GM11168 (cell line): ENCODE measurements at regions not wholly inside any gene's neighbourhood (a gene's known extent, or its start where the extent isn't known, plus 50 kb on each side); places are given as distances from the start of the nearest gene placed in this dataset.

Experiments
- in situ Hi-C: fragments of 300-500 bp; cut with MboI; formaldehyde crosslinking; loops from one replicate; pipeline ENCODE4 v1.12.0; 2022; ENCODE audit warnings: low sequenced_read_pairs; ENCODE audit not compliant: unreplicated experiment

DNA sequence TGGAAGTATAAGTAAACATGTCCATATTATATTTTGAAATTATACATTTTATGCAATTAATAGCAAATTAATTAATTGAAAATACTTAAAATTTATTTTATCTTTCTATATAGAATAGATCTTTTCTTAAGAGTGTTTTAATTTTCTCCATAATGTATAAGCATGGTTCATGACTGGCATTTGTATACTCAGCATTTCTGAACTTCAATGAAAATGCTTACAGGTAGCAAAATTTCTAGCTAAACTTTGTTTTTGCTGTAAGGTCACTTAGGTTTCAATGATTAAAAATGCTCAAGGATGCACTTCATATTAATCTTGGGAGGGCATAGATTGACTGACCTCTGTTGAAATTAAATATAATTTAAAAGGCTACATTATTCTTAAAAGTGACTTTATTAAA, 1108.1 kb downstream of the BRINP3 start:
- in situ Hi-C loops, result no loop called here

DNA sequence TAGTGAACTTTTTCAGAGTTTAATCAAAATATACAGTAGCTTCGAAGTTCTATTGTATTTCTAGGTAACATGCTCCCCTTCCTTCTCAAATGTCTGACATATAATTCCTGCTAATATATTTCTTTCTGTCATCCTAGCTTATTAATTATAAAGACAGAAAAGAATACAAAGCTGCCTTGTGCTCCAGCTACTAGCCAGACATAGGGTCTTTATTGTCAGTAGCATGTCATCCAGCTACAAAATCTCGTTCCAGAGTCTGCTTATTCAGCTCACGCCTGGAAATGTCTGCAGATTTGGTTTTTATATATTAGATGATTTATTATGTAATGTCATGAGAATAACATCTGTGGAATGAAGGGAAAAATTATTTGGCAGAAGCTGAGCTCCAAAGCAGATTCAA, 1102.8 kb downstream of the BRINP3 start:
- in situ Hi-C loops, result no loop called here

DNA sequence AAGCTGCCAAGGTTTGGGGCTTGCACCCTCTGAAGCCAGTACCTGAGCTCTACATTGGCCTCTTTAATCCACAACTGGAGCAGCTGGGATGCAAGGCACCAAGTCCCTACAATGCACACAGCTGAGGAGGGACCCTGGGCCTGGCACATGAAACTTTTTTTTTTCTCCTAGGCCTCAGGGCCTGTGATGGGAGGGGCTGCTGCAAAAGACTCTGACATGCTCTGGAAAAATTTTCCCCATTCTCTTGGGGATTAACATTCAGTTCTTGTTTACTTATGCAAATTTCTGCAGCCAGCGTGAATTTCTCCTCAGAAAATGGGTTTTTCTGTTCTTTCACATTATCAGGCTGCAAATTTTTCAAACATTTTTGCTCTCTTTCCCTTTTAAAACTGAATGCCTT, 1072.2 kb downstream of the BRINP3 start:
- in situ Hi-C loops, result no loop called here

DNA sequence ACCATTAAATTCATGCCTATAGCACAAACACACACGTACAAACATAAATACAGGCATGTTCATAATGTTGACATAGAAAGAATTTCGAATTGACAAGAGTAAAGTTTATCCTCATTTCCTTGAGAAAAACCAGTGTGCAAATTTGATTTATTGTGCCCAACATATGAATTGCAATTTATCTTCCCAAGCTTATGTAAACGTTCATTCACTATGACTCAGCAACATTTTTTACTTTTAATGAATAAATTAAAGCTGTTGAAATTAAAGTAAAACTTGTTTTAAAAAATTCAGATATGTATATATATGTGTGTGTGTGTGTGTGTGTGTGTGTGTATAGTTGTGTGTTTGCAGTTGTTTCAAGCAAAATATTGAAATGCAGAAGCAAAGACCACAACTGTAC, 1067.9 kb downstream of the BRINP3 start:
- in situ Hi-C loops, result no loop called here

- in situ Hi-C loops, result no loop called here
Observed at GRCh38 chr1:189424746-189425331, 1052.8 kb downstream of the BRINP3 start.

DNA sequence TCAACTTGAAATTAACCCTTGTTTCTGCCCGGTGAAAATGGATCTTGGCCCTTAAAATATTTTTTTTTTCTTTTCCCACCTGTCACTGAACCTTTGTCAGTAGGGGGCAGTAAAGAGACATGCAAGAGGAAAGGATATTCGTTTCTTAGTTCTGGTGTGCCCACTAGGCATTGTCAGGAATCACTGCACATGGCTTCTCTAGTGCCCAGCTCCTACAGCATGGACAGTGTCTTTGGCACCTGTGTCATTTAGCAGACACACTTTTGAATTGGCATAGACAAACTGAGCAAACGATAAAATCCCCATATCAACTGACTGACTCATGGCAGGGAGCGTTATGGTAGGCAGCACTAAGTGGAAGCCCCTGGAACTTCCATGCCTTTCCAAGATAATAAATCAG, 1048.1 kb downstream of the BRINP3 start:
- in situ Hi-C loops, result no loop called here

DNA sequence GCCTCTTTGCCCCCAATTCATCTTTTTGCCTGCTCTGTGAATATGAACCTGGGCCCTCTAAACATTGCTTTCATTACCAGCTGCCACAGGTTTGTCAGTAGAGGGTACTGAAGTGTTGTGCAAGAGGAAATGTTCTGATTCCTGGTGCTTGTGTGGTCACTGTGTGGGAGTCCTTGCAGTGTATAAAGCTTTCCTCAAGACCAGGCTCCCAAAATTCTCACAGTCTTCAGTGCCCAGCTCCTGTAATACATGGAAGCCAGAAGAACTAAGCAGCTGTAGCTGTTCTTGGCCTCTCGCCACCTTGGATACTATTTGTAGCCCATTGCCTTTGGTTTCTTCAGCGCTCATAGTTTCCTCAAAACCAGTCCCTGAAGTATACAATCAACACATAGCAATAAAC, 1046.2 kb downstream of the BRINP3 start:
- in situ Hi-C loops, result no loop called here

- in situ Hi-C loops, result no loop called here
Observed at GRCh38 chr1:189432753-189433152, 1044.9 kb downstream of the BRINP3 start.

DNA sequence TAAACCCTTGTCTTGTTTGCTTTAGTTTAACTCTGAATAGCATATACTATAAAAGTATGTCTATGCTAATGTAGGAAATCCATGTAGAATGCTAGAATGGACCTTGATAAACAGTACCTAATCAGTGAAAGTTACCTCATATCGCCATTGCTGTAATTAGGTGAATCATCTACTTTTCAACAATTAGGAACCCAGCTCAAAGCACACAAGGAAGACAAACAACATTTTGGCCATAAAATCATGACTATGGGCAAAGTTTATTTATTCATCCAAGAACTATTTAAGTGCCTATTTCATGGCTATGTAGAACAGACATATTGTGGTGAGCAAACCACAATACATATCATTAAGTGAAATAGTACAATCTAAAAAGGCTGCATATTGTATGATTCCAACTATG, 1043.2 kb downstream of the BRINP3 start:
- in situ Hi-C loops, result no loop called here

DNA sequence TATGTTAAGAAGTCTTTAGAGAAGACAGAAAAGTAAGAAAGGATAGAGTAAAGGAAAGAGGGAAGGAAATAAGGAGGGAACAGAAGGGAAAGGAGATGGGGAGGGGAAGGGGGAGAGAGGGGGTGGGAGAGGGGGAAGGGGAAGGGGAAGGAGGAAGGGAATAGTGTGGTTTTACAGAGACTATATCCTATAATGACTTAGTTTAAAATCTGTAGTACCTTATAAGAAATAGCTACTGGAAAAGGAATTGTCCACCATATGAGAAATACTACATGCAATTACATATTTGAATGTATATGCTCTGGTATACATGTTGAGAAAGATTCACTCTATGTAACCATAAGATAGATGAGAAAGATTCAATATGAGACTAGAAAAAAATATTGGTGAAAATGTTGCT, 1042.3 kb downstream of the BRINP3 start:
- in situ Hi-C loops, result no loop called here

- in situ Hi-C loops, result no loop called here
Observed at GRCh38 chr1:189438808-189439207, 1038.9 kb downstream of the BRINP3 start.

DNA sequence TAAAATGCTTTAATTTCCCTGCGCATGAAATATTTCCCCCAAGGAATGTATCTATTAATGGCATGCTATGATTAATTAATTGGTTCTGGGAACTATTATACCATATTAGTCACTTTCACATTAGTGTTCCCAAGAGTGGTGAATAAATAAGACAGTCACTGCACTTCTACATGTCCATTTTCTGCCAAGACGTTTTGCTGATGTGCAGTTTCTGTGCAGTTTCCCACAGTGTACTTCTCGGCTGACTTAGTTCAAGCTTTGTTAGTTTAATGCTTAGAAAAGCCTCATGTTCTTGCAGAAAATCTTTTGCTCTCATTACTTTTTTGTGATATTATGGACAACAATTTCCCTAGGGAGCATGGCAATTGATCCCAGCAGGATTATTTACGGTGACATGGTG, 1014.5 kb downstream of the BRINP3 start:
- in situ Hi-C loops, result no loop called here

GRCh38 chr1:189496768-189497167, 980.9 kb downstream of the BRINP3 start:
- in situ Hi-C loops, result no loop called here

DNA sequence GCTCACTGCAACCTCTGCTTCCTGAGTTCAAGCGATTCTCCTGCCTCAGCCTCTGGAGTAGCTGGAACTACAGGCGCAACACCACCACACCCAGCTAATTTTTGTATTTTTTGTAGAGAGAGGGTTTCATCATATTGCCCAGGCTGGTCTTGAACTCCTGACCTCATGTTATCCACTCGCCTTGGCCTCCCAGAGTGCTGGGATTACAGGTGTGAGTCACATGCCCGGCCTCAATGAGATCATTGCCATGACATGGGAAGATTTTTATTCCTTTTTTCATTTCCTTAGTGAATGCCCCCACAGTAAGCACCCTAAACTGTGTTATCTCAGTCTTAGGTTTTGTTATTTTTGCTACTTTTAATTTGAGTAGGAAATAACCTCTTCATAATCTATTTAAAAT, 977.9 kb downstream of the BRINP3 start:
- in situ Hi-C loops, result no loop called here

- in situ Hi-C loops, result no loop called here
Observed at GRCh38 chr1:189500778-189501177, 976.9 kb downstream of the BRINP3 start.

- in situ Hi-C loops, result no loop called here
Observed at GRCh38 chr1:189510827-189511226, 966.8 kb downstream of the BRINP3 start.

DNA sequence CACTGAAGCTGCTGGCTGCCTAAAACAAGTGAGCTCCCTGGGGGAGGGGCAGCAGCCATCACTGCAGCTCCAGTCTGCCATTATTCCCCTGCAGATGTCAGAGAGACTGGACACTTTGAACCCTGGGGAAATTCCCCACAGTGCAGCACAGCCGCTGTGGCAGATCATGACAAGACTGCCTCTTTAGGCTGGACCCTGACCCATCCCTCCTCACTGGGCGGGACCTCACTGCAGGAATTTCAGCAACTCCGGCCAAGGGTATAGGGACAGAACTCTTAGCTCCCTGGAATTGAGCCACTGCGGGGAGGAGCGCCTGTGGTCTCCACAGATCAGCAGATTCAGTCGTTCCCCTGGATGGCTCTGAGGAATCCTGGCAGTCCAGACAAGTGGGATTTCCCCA, 964.6 kb downstream of the BRINP3 start:
- in situ Hi-C loops, result no loop called here

- in situ Hi-C loops, result no loop called here
Observed at GRCh38 chr1:189522441-189522840, 955.2 kb downstream of the BRINP3 start.

- in situ Hi-C loops, result no loop called here
Observed at GRCh38 chr1:189524501-189524900, 953.2 kb downstream of the BRINP3 start.

GRCh38 chr1:189530162-189530561, 947.5 kb downstream of the BRINP3 start:
- in situ Hi-C loops, result no loop called here

GRCh38 chr1:189538271-189538670, 939.4 kb downstream of the BRINP3 start:
- in situ Hi-C loops, result no loop called here

GRCh38 chr1:189550498-189550897, 927.2 kb downstream of the BRINP3 start:
- in situ Hi-C loops, result no loop called here

GRCh38 chr1:189563784-189564183, 913.9 kb downstream of the BRINP3 start:
- in situ Hi-C loops, result no loop called here
